GM12878 (cell line): ENCODE measurements at regions not wholly inside any gene's neighbourhood (a gene's known extent, or its start where the extent isn't known, plus 50 kb on each side); places are given as distances from the start of the nearest gene placed in this dataset.
A peak's percentile ranks its signal among the peaks of the same experiment; 100 is the strongest.

Experiments used
- ATAC-seq: fragments of 200-7000 bp; cut with Tn5 transposase; 3 replicates; pipeline ENCODE4 v1.9.1; 2020; ENCODE audit warnings: mild to moderate bottlenecking, moderate library complexity
- BruUV-seq: library from RNA; stranded (reverse); fragments of 400-500 nt; replicated peaks from 2 replicates; lab custom pipeline; 2021; lab: Mats Ljungman, UMichigan
- CTCF ChIA-PET: fragments of 300-600 bp; sonication (Branson Sonifier 250); formaldehyde crosslinking; extraction: SDS; loops from one replicate; lab custom pipeline; 2021; ENCODE audit warnings: inconsistent platforms; lab: Yijun Ruan, JAX
- POLR2A ChIA-PET: fragments of 350-600 bp; formaldehyde crosslinking; extraction: SDS; loops from one replicate; lab custom pipeline; 2021; ENCODE audit warnings: inconsistent platforms; lab: Charles Lee
- RAD21 ChIA-PET: fragments of 300-600 bp; sonication (Branson Sonifier 250); formaldehyde crosslinking; loops from one replicate; lab custom pipeline; 2023; ENCODE audit warnings: antibody characterized with exemption; ENCODE audit not compliant: unreplicated experiment; lab: Charles Lee
- SMC1A ChIA-PET: fragments of 300-600 bp; sonication (Branson Sonifier 250); formaldehyde crosslinking; loops from one replicate; lab custom pipeline; 2023; ENCODE audit not compliant: unreplicated experiment, uncharacterized antibody; lab: Charles Lee
- DNase-seq: peaks from one replicate; pipeline ENCODE4 v3.0.0-alpha.2; 2011; ENCODE audit warnings: low read depth, low spot score
- FAIRE-seq: peaks from 3 replicates; lab custom pipeline; 2011; peaks lifted over from hg19 to GRCh38; lab: Jason Lieb, UNC
- H2AFZ ChIP-seq: 2 replicates; pipeline ENCODE4 v1.6.0; 2011; ENCODE audit warnings: low read depth, low read length, control low read depth; ENCODE audit not compliant: control insufficient read depth
- H3K27ac ChIP-seq: 2 replicates; pipeline ENCODE4 v1.5.1; 2011; ENCODE audit warnings: control low read depth; ENCODE audit not compliant: control insufficient read depth, insufficient read depth
- H3K27me3 ChIP-seq, 2 experiments: replicated peaks in 1 of 2; 2 replicates each; pipeline versions ENCODE4 v1.6.0 to v1.6.1; 2011; ENCODE audit warnings: low read length in 1 of 2; ENCODE audit not compliant: control insufficient read depth in 2 of 2, insufficient read depth in 2 of 2
- H3K36me3 ChIP-seq, 2 experiments: 2 replicates each; pipeline ENCODE4 v1.5.1; 2011; ENCODE audit warnings: low read length in 1 of 2; ENCODE audit not compliant: control insufficient read depth in 2 of 2, insufficient read depth in 2 of 2
- H3K4me1 ChIP-seq: 2 replicates; pipeline ENCODE4 v1.6.1; 2011; ENCODE audit warnings: mild to moderate bottlenecking, low read length, moderate library complexity, mixed read lengths; ENCODE audit not compliant: control insufficient read depth, insufficient read depth
- H3K4me2 ChIP-seq: 2 replicates; pipeline ENCODE4 v1.6.0; 2011; ENCODE audit warnings: control low read depth; ENCODE audit not compliant: control insufficient read depth, insufficient read depth
- H3K4me3 ChIP-seq: fragments of 200-600 bp; sonication (generic); 2 replicates; pipeline ENCODE4 v1.5.1; 2016
- H3K79me2 ChIP-seq: 2 replicates; pipeline ENCODE4 v1.6.0; 2011; ENCODE audit warnings: low read length; ENCODE audit not compliant: control insufficient read depth, insufficient read depth
- H3K9ac ChIP-seq: 2 replicates; pipeline ENCODE4 v1.8.0; 2011; ENCODE audit warnings: low read length, control low read depth, mixed read lengths; ENCODE audit not compliant: control insufficient read depth, insufficient read depth
- H3K9me3 ChIP-seq: replicated peaks from 3 replicates; pipeline ENCODE4 v1.5.1; 2011; ENCODE audit warnings: mild to moderate bottlenecking, low read length; ENCODE audit not compliant: control insufficient read depth, insufficient read depth
- H4K20me1 ChIP-seq: 2 replicates; pipeline ENCODE4 v1.6.0; 2011; ENCODE audit not compliant: control insufficient read depth, insufficient read depth
- ATF3 ChIP-seq: IDR thresholded peaks from 2 replicates; pipeline ENCODE4 v1.6.1; 2011; ENCODE audit warnings: low read depth, mild to moderate bottlenecking, low read length, moderate library complexity, borderline replicate concordance; ENCODE audit errors: extremely low read depth
- FOXK2 ChIP-seq: fragments of 450-650 bp; IDR thresholded peaks from 2 replicates; pipeline ENCODE4 v1.6.1; 2017; ENCODE audit warnings: mild to moderate bottlenecking, moderate library complexity
- HDAC2 ChIP-seq: fragments of 200-600 bp; sonication (generic); IDR thresholded peaks from 2 replicates; pipeline ENCODE4 v1.6.1; 2017
- HDAC6 ChIP-seq: fragments of 200-600 bp; sonication (generic); IDR thresholded peaks from one replicate; pipeline ENCODE4 v1.8.0; 2017; ENCODE audit warnings: antibody characterized with exemption; ENCODE audit not compliant: unreplicated experiment
- HSF1 ChIP-seq: fragments of 150-350 bp; IDR thresholded peaks from 2 replicates; pipeline ENCODE4 v1.6.1; 2014; ENCODE audit warnings: mild to moderate bottlenecking, low read depth, low read length
- IKZF2 ChIP-seq, 2 experiments: fragments of 450-650 bp; IDR thresholded peaks; 2 replicates each; pipeline ENCODE4 v1.6.1; 2017; ENCODE audit warnings: mild to moderate bottlenecking in 2 of 2, moderate library complexity in 2 of 2
- MXI1 ChIP-seq: fragments of 150-350 bp; IDR thresholded peaks from 2 replicates; pipeline ENCODE4 v1.6.1; 2011; ENCODE audit warnings: low read depth, mild to moderate bottlenecking, inconsistent platforms, low read length, improper control_type of control experiment
- NR2C2 ChIP-seq: IDR thresholded peaks from 2 replicates; pipeline ENCODE4 v1.6.1; 2011; ENCODE audit warnings: borderline replicate concordance, low read depth; ENCODE audit not compliant: control insufficient read depth, insufficient read length
- POLR2AphosphoS2 ChIP-seq: IDR thresholded peaks from 2 replicates; pipeline ENCODE4 v1.6.1; 2011; ENCODE audit warnings: low read depth, mild to moderate bottlenecking, low read length, improper control_type of control experiment, moderate library complexity
- RAD21 ChIP-seq: IDR thresholded peaks from 2 replicates; pipeline ENCODE4 v1.6.1; 2011; ENCODE audit warnings: mild to moderate bottlenecking, low read depth, low read length, moderate library complexity; ENCODE audit not compliant: insufficient read depth
- SMC3 ChIP-seq: IDR thresholded peaks from 2 replicates; pipeline ENCODE4 v1.6.1; 2011; ENCODE audit warnings: low read length, improper control_type of control experiment, borderline replicate concordance
- STAT1 ChIP-seq: fragments of 450-650 bp; conservative IDR thresholded peaks from 2 replicates; pipeline ENCODE4 v1.6.1; 2014; ENCODE audit warnings: antibody characterized with exemption, mild to moderate bottlenecking
- SUPT20H ChIP-seq: IDR thresholded peaks from 2 replicates; pipeline ENCODE4 v1.6.1; 2011; ENCODE audit warnings: low read depth, mild to moderate bottlenecking, low read length, moderate library complexity, borderline replicate concordance; ENCODE audit not compliant: control insufficient read depth
- USF1 ChIP-seq: IDR thresholded peaks from 2 replicates; pipeline ENCODE4 v1.6.1; 2011; ENCODE audit warnings: borderline replicate concordance, low read depth, mild to moderate bottlenecking, moderate library complexity, mixed read lengths, low read length; ENCODE audit not compliant: insufficient read depth; ENCODE audit errors: extremely low read length
- ZNF207 ChIP-seq: fragments of 450-650 bp; IDR thresholded peaks from 2 replicates; pipeline ENCODE4 v1.6.1; 2014; ENCODE audit warnings: antibody characterized with exemption, mild to moderate bottlenecking, borderline replicate concordance
- ZZZ3 ChIP-seq: IDR thresholded peaks from 2 replicates; pipeline ENCODE4 v1.6.1; 2011; ENCODE audit warnings: low read depth; ENCODE audit not compliant: control insufficient read depth, insufficient read length
- WGBS: methylation state at CpG from one replicate; pipeline ENCODE4 v1.1.6; 2016; ENCODE audit warnings: low lambda C conversion rate; ENCODE audit not compliant: insufficient replicate concordance, insufficient coverage; ENCODE audit errors: missing lambda C conversion rate; 5-methylcytosine and 5-hydroxymethylcytosine counted together
- in situ Hi-C: fragments of 300-500 bp; cut with MboI; formaldehyde crosslinking; loops from 9 replicates; pipeline ENCODE4 v1.14.3; 2018; ENCODE audit warnings: mixed read lengths
- intact Hi-C: fragments of 100-400 bp; cut with micrococcal nuclease; formaldehyde crosslinking; loops from one replicate; pipeline ENCODE4 v1.14.2; 2022; ENCODE audit not compliant: unreplicated experiment

- no peaks in the 10 kb centered on the region for H3K4me1 ChIP-seq
- DNase-seq (no peak), ATAC-seq (no peak), FAIRE-seq (no peak)
- no peaks in the 10 kb centered on the region for H3K79me2 ChIP-seq
- RAD21 ChIA-PET = interaction anchor here (1.5 kb wide), 1 partner anchor 528 kb away, joined by 4 read pairs; no protein-coding TSS in a partner anchor
- SMC1A ChIA-PET = no interaction called here
- POLR2A ChIA-PET = no interaction called here
- in situ Hi-C loops = no loop called here
- no peak overlapping the region for H3K4me2 ChIP-seq
- no TSS peak for BruUV-seq
- no peaks in the 10 kb centered on the region for H3K9me3 ChIP-seq
- CTCF ChIA-PET = interaction anchor here (0.6 to 1.5 kb wide), 4 partner anchors 13 to 571 kb away, joined by 3 to 4 read pairs (median 3); no protein-coding TSS in a partner anchor
- TF ChIP-seq SMC3 = peak; percentile 44; the same call in 1 of the 2 replicates
- TF ChIP-seq RAD21 = peak; percentile 49
- TF ChIP-seq STAT1 = no peak
- no peak overlapping the region for H3K27ac ChIP-seq
- H3K4me3 ChIP-seq = no peak overlapping the region
- H4K20me1 ChIP-seq = no peaks in the 10 kb centered on the region
- no peaks in the 10 kb centered on the region for H3K36me3 ChIP-seq
- H2AFZ ChIP-seq = no peak overlapping the region
- H3K27me3 ChIP-seq = no peaks in the 10 kb centered on the region
- intact Hi-C loops = loop anchor here (1.0 kb wide), 2 partner anchors 528 to 571 kb away; no protein-coding TSS in a partner anchor
- no peak overlapping the region for H3K9ac ChIP-seq
- WGBS = 1% methylated on average over 3 of the region's 3 CpGs
These were observed 84.5 kb upstream of the SYNPR start for GRCh38 chr3:63193647-63194046.

GRCh38 chr3:63199606-63200005 lies 78.5 kb upstream of the SYNPR start:
- BruUV-seq = no TSS peak
- RAD21 ChIA-PET = no interaction called here
- CTCF ChIA-PET = interaction anchor here (1.0 kb wide), 1 partner anchor 869 kb away, joined by 3 read pairs; no protein-coding TSS in a partner anchor
- TF ChIP-seq FOXK2 (no peak), POLR2AphosphoS2 (no peak), ZZZ3 (no peak), IKZF2 (IDR thresholded peaks at IDR 0.05) (no peak), ZNF207 (no peak), HSF1 (no peak), SUPT20H (no peak), ATF3 (no peak), USF1 (no peak), HDAC6 (no peak), HDAC2 (no peak), NR2C2 (no peak), MXI1 (no peak)

More at GRCh38 chr3:63199606-63200005, 78.5 kb upstream of the SYNPR start:
- ChIA-PET SMC1A (interaction anchor here (1.3 to 2.0 kb wide), 2 partner anchors 10 to 28 kb away, joined by 3 to 6 read pairs; no protein-coding TSS in a partner anchor), POLR2A (no interaction called here)
- Histone ChIP-seq H3K79me2 (no peaks in the 10 kb centered on the region), H3K4me1 (no peaks in the 10 kb centered on the region), H2AFZ (no peak overlapping the region), H3K4me2 (no peak overlapping the region), H4K20me1 (no peaks in the 10 kb centered on the region), H3K36me3 (no peaks in the 10 kb centered on the region), H3K9me3 (no peaks in the 10 kb centered on the region), H3K27me3 (no peaks in the 10 kb centered on the region), H3K27ac (no peak overlapping the region), H3K9ac (no peak overlapping the region), H3K4me3 (no peak overlapping the region)
- intact Hi-C loops (no loop called here), in situ Hi-C loops (no loop called here)
- FAIRE-seq (no peak), DNase-seq (no peak), ATAC-seq (no peak)
- 33% methylated on average over 2 of the region's 2 CpGs for WGBS
